ENCODE measurements at regions not wholly inside any gene's neighbourhood (a gene's known extent, or its start where the extent isn't known, plus 50 kb on each side); places are given as distances from the start of the nearest gene placed in this dataset.

- no peak for DNase-seq (ENCODE audit: extremely low read depth, low read depth)
- no peak for TF ChIP-seq CTCF (IDR thresholded peaks at IDR 0.05; ENCODE audit: low read depth, low read length)
These were observed 56.4 kb upstream of the RPS6KA2 start for GRCh38 chr6:166683477-166683876.

- TF ChIP-seq CTCF (IDR thresholded peaks at IDR 0.05; ENCODE audit: low read depth, low read length) = no peak
- DNase-seq (ENCODE audit: extremely low read depth, low read depth) = no peak
These were observed 52.5 kb upstream of the RPS6KA2 start for GRCh38 chr6:166679566-166679965.

GRCh38 chr6:166678426-166678825, 51.4 kb upstream of the RPS6KA2 start:
- DNase-seq (ENCODE audit: extremely low read depth, low read depth) = no peak
- no peak for TF ChIP-seq CTCF (IDR thresholded peaks at IDR 0.05; ENCODE audit: low read depth, low read length)

- no peak for TF ChIP-seq CTCF (IDR thresholded peaks at IDR 0.05; ENCODE audit: low read depth, low read length)
- no peak for DNase-seq (ENCODE audit: extremely low read depth, low read depth)
These were observed 50.9 kb upstream of the RPS6KA2 start for GRCh38 chr6:166677941-166678340.
